Osteocyte (in vitro differentiated cells): ENCODE measurements at regions not wholly inside any gene's neighbourhood (a gene's known extent, or its start where the extent isn't known, plus 50 kb on each side); places are given as distances from the start of the nearest gene placed in this dataset.

Source experiments
- DNase-seq: peaks from one replicate; pipeline ENCODE4 v3.0.0; 2021; ENCODE audit warnings: mixed read lengths; ENCODE audit not compliant: unreplicated experiment; ENCODE audit errors: extremely low spot score
- H3K27ac Mint-ChIP-seq: one replicate; pipeline ENCODE4 v1.8.0; 2021; ENCODE audit warnings: mild to moderate bottlenecking, mixed read lengths; ENCODE audit not compliant: unreplicated experiment
- H3K27me3 Mint-ChIP-seq: one replicate; pipeline ENCODE4 v1.8.0; 2021; ENCODE audit warnings: mixed read lengths; ENCODE audit not compliant: unreplicated experiment
- H3K36me3 Mint-ChIP-seq: one replicate; pipeline ENCODE4 v1.8.0; 2021; ENCODE audit warnings: mixed read lengths; ENCODE audit not compliant: unreplicated experiment
- H3K4me1 Mint-ChIP-seq: one replicate; pipeline ENCODE4 v1.8.0; 2021; ENCODE audit warnings: mixed read lengths; ENCODE audit not compliant: unreplicated experiment
- H3K4me3 Mint-ChIP-seq: one replicate; pipeline ENCODE4 v1.8.0; 2021; ENCODE audit warnings: mild to moderate bottlenecking, moderate library complexity, mixed read lengths; ENCODE audit not compliant: unreplicated experiment
- H3K9me3 Mint-ChIP-seq: one replicate; pipeline ENCODE4 v1.8.0; 2021; ENCODE audit warnings: mixed read lengths; ENCODE audit not compliant: unreplicated experiment
- CTCF ChIP-seq: fragments of 200-600 bp; sonication (generic); IDR thresholded peaks from 2 replicates; pipeline ENCODE4 v1.5.0; 2021; ENCODE audit warnings: antibody characterized with exemption, mild to moderate bottlenecking, moderate library complexity

- Mint-ChIP-seq H3K27ac (no peak overlapping the region), H3K9me3 (no peaks in the 10 kb centered on the region), H3K36me3 (no peaks in the 10 kb centered on the region), H3K27me3 (peaks cover 6% of the 10 kb centered on the region), H3K4me1 (peaks cover 3% of the 10 kb centered on the region), H3K4me3 (no peak overlapping the region)
- DNase-seq = no peak
- TF ChIP-seq CTCF = no peak
Measured at GRCh38 chr16:73390491-73390890, 342.6 kb upstream of the ZFHX3 start.

- no peak for TF ChIP-seq CTCF
- Mint-ChIP-seq H3K4me3 (no peak overlapping the region), H3K4me1 (peaks cover 3% of the 10 kb centered on the region), H3K9me3 (no peaks in the 10 kb centered on the region), H3K36me3 (no peaks in the 10 kb centered on the region), H3K27ac (no peak overlapping the region), H3K27me3 (peaks cover 6% of the 10 kb centered on the region)
- DNase-seq = no peak
Measured at GRCh38 chr16:73389085-73389484, 341.2 kb upstream of the ZFHX3 start.

- Mint-ChIP-seq H3K27me3 (peaks cover 8% of the 10 kb centered on the region), H3K36me3 (no peaks in the 10 kb centered on the region), H3K27ac (no peak overlapping the region), H3K4me3 (no peak overlapping the region), H3K4me1 (peaks cover 3% of the 10 kb centered on the region), H3K9me3 (no peaks in the 10 kb centered on the region)
- TF ChIP-seq CTCF = no peak
- DNase-seq = no peak
Measured at GRCh38 chr16:73387979-73388378, 340.1 kb upstream of the ZFHX3 start.

GRCh38 chr16:73385696-73386095 is 337.8 kb upstream of the ZFHX3 start:
- peaks cover 3% of the 10 kb centered on the region for H3K4me1 Mint-ChIP-seq
- DNase-seq = no peak

GRCh38 chr16:73384506-73385089 is 336.7 kb upstream of the ZFHX3 start:
- H3K4me3 Mint-ChIP-seq = no peak overlapping the region
- TF ChIP-seq CTCF = no peak
- peaks cover 3% of the 10 kb centered on the region for H3K4me1 Mint-ChIP-seq
- no peak for DNase-seq
- no peaks in the 10 kb centered on the region for H3K36me3 Mint-ChIP-seq
- no peak overlapping the region for H3K27ac Mint-ChIP-seq
- peaks cover 14% of the 10 kb centered on the region for H3K27me3 Mint-ChIP-seq
- H3K9me3 Mint-ChIP-seq = no peaks in the 10 kb centered on the region

More at GRCh38 chr16:73385696-73386095, 337.8 kb upstream of the ZFHX3 start:
- H3K9me3 Mint-ChIP-seq = no peaks in the 10 kb centered on the region
- peaks cover 14% of the 10 kb centered on the region for H3K27me3 Mint-ChIP-seq
- H3K27ac Mint-ChIP-seq = no peak overlapping the region
- TF ChIP-seq CTCF = no peak
- no peaks in the 10 kb centered on the region for H3K36me3 Mint-ChIP-seq
- H3K4me3 Mint-ChIP-seq = no peak overlapping the region
